ENCODE measurements at regions not wholly inside any gene's neighbourhood (a gene's known extent, or its start where the extent isn't known, plus 50 kb on each side); places are given as distances from the start of the nearest gene placed in this dataset.
"Not testable (repeated sequence)": the region's sequence is repeated elsewhere in the genome, so short reads cannot be mapped to it uniquely, and the experiment has no call there.

GRCh38 chr6:150741633-150742200 lies 123.8 kb upstream of the MTHFD1L start:
- peak; percentile 23 to 29 for DNase-seq

GRCh38 chr6:150744522-150745260 lies 120.8 kb upstream of the MTHFD1L start:
- no peak for DNase-seq

- no peak for DNase-seq
Observed at GRCh38 chr6:150745896-150746295, 119.6 kb upstream of the MTHFD1L start.

GRCh38 chr6:150747155-150747554 lies 118.3 kb upstream of the MTHFD1L start:
- no peak for DNase-seq

- DNase-seq: no peak
Observed at GRCh38 chr6:150749091-150749670, 116.3 kb upstream of the MTHFD1L start.

- DNase-seq: no peak
Observed at GRCh38 chr6:150751296-150751695, 114.2 kb upstream of the MTHFD1L start.

GRCh38 chr6:150752409-150752808 lies 113.1 kb upstream of the MTHFD1L start:
- DNase-seq: no peak

GRCh38 chr6:150753371-150754064 lies 112.0 kb upstream of the MTHFD1L start:
- no peak for DNase-seq

- no peak for DNase-seq
Observed at GRCh38 chr6:150755042-150755441, 110.5 kb upstream of the MTHFD1L start.

GRCh38 chr6:150755524-150755923 lies 110.0 kb upstream of the MTHFD1L start:
- no peak for DNase-seq

- DNase-seq: no peak
Observed at GRCh38 chr6:150756173-150756572, 109.3 kb upstream of the MTHFD1L start.

GRCh38 chr6:150757807-150758206 lies 107.7 kb upstream of the MTHFD1L start:
- not testable (repeated sequence) for DNase-seq

- no peak for DNase-seq
Observed at GRCh38 chr6:150759483-150759882, 106.0 kb upstream of the MTHFD1L start.

- no peak for DNase-seq
Observed at GRCh38 chr6:150761771-150762170, 103.7 kb upstream of the MTHFD1L start.

- no peak for DNase-seq
Observed at GRCh38 chr6:150764334-150765066, 101.0 kb upstream of the MTHFD1L start.

GRCh38 chr6:150765067-150765764 lies 100.3 kb upstream of the MTHFD1L start:
- peak in 1 of 2 donors; percentile 2 for DNase-seq

- DNase-seq: no peak
Observed at GRCh38 chr6:150766201-150766997, 99.1 kb upstream of the MTHFD1L start.

GRCh38 chr6:150767161-150767560 lies 98.3 kb upstream of the MTHFD1L start:
- DNase-seq: no peak

GRCh38 chr6:150767571-150768018 lies 97.9 kb upstream of the MTHFD1L start:
- DNase-seq: no peak

- no peak for DNase-seq
Observed at GRCh38 chr6:150770637-150771036, 94.9 kb upstream of the MTHFD1L start.

GRCh38 chr6:150773969-150774368 lies 91.5 kb upstream of the MTHFD1L start:
- no peak for DNase-seq

All from CD4-positive, alpha-beta T cell treated with Interferon alpha-2 for 1 hour (primary cell).